GM21528 (cell line): ENCODE measurements at regions not wholly inside any gene's neighbourhood (a gene's known extent, or its start where the extent isn't known, plus 50 kb on each side); places are given as distances from the start of the nearest gene placed in this dataset.
"Not testable (repeated sequence)": the region's sequence is repeated elsewhere in the genome, so short reads cannot be mapped to it uniquely, and the experiment has no call there.

Experiments
- ATAC-seq: cut with Tn5 transposase; IDR thresholded peaks from one replicate; pipeline ENCODE4 v1.9.1; 2021; ENCODE audit warnings: mild to moderate bottlenecking, moderate library complexity; ENCODE audit not compliant: unreplicated experiment, low FRiP score

DNA sequence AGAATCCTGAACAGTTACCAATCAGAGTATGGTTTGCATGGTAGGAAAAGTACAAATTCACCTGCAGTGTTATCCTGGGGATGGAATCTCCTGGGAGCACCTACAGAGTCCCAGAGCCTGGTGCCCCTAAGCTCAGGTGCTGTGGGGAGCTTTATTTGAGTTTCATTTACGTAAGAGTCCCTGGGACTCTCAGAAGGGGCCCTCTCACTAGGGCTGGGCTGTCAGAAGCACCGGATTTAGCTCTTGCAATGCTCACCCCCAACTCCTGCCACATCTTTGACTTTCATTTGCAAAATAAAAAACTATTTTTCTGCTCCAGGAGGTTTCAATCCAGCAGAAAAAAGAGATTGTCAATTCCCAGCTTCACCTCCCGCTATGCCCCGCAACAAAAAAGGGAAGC is 569.8 kb upstream of the B3GAT1 start:
- no peak for ATAC-seq

DNA sequence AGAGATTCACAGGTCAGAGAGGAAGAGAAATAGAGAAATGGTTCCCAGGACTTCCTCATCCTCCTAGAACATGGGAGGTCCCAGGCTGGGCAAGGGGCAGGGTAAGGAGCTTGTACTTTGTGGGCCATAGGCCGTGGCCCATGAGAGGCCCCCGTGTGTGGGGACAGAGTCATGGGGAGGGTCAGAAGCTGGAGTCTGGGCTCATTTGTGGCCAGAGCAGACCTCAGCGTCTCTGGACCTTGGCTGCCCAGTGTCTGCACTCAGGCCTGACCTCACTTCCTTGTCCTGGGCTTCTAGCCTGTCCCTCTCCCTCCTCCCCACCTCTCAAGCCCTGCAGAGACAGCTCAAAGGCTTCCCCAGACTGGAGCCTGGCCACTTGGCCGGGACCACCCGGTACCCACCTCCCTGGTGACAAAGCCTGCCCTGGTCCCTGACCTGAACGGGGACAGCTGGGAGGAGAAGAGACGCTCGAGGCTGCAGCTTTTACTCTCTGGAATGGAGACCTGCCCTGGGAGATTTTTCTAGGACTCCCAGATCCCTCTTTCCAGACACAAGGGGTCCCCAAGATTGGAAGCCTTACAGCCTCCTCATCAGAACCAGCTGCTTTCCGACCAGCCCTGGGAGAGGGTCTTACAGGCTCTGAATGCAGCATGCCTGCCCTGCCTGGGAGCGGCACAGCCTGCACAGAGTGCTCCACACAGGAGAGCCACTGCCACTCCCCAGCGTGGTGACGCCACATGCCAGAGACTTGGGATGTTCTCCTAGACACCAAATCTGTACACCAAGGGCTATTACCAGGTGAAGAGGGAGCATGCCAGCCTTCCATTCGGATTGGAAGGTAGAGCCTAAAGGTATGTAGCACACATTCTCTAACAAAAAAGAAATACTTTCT is 569.0 kb upstream of the B3GAT1 start:
- no peak for ATAC-seq

DNA sequence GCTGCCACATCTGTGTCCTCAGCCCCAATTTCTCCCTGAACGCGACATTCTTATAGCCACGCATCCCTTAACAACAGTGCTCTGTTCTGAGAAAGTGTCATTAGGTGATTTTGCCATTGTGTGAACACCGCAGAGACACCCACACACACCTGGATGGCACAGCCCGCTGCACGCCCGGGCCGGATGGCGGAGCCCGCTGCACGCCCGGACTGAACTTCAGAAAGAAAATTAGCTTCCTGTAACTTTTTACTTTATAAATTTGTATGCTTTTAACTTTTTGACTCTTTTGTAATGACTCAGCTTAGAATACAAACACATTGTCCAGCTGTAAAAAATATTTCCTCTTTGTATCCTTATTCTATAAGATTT is 567.0 kb upstream of the B3GAT1 start:
- not testable (repeated sequence) for ATAC-seq

DNA sequence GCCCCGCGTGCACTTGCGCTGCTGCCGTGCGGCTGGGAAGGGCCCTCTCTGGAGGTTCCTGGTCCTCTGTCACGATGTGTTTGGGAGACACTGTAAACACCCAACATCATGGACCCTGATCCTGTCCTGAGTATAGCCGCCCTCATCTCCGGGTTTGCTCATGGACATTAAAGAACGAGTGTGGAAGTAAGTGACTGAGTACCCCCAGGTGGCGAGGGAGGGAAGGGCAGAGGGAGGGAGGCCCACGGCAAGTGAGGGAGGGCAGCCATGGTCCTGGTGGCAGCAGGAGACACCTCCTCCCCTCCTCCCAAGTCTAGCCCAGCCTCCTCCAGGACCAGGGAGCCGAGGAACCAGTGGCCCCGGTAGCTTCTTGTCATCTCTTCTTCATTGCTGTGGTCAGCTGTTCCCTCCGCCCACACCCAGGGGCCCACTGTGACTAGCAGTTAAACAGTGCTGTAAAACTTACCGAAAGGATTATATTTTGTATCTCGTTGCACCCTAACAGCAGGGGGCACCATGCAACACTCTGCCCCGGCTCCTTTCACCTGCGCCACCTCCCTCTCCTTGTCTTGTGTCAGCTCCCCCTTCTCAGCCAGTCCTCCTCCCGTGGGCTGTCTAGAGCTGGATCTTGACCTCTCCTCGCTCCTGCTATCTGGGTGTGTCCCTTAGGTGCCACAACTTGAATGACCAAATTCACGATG is 566.5 kb upstream of the B3GAT1 start:
- no peak for ATAC-seq

DNA sequence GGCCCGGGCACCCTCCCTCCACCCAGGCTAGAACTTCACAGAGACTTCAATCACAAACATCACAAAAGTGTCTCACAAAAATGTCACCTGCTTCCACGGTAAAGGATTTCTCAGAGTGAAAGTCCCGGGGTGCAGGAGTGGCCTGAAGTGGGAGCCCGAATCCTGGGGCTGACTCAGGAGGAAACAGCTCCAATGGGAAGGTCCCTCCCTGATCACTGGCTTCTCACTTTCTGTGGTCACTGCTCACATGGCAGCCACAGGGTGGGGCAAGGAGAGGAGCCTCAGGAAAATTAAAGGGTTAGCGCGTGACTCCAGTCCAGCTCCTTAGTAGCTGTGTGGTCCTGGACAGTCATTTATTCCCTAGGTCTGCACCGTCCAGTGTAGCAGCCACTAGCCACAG is 564.5 kb upstream of the B3GAT1 start:
- no peak for ATAC-seq

DNA sequence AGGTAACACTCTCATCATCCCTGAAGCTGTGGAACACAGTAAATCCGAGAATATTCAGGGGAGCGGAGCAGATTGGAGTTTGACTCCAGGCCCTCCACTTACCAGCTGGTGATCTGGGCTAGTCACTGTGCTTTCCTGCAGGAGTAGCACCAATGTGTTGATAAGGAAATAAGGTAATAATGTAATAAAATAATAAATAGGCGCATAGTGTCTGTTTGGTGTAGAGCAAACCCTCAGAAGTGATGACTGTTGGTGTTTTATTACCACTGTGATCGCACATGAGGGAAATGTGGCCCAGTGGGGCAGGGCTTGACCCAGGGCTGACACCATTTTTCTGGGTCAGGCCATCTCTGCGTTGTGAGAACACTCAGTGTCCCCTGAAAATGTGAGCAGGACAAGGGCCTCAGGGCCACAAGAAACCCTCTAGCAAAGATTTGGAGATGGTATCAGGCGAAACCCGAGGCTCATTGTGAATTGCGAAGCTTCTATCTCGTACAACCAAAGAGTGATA is 563.9 kb upstream of the B3GAT1 start:
- no peak for ATAC-seq

DNA sequence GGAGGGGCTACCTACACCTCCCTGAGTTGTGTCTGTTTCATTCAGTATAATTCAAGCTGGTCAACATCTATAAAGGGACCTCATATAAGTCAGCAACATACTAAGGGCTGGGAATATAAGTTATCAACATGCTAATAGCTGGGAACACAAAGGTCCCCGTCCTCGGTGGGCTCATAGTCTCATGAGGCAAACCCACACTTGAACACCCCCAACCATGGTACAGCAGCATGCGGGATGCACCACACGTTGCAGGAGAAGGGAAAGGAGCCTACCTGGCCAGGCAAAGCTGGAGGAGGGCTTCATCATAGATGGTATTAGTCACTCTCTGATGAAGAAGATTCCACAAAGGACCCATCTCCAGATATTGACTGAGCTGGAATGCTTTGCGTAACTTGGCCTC is 561.8 kb upstream of the B3GAT1 start:
- ATAC-seq, result no peak

DNA sequence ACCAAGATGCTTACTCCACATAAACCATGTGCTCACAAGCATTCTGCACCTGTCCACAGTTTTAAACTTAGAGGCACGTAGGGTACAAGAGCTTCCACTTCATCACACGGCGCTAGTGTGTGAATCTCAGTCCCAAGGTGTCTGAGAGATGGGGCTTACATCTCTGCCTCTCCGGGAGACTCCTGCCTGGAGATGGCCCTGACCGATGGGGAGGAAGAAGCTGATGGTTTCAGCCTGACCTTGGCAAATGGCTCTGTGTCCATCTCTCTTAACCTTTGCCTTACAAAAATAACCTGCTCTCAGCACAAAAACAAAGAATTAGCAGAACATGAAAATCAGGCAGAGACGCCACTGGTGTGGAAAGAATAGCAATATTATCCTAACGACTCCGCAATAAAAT is 559.3 kb upstream of the B3GAT1 start:
- no peak for ATAC-seq

DNA sequence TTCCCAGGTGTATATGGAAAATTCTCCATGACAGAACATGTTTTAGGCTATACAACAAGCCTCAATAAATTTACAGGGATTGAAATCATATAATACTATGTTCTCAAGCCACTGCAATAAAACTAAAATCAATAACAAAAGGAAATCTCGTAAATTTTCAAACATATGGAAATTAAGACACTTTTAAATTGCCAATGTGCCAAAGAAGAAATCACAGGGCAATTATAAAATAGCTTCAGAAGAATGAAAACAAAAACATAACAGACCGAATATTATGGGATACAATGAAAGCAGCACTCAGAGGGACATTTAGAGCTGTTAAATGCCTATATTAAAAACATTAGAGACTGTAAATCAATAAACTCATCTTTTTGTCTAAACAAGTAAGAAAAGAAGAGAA is 555.7 kb upstream of the B3GAT1 start:
- no peak for ATAC-seq

DNA sequence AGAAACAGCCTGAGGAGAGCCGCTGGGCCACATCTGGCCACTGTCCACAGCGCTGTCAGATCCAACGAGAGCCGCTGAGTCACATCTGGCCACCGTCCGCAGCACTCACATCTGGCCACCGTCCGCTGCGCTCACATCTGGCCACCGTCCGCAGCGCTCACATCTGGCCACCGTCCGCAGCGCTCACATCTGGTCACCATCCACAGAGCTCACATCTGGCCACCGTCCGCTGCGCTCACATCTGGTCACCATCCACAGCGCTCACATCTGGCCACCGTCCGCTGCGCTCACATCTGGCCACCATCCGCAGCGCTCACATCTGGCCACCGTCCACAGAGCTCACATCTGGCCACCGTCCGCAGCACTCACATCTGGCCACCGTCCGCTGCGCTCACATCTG is 549.3 kb upstream of the B3GAT1 start:
- ATAC-seq, result not testable (repeated sequence)

DNA sequence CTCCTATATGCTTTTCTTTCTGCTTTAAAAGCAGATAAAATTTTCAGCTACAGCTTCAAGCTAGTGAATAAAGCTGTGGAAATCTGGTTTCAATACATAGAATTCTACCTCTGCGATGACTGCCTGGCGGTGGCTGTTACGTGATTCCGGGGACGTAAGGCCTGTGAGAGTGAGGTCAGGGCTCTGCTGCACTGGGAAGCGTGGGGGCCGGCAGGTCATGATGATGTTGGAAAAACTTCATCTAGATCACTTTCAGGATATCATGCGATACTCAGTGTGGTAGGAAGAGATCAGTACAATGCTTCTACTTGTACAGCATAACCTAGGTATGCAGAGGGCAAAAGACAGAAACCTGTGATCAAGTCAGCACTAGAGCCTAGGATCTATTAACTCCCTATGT is 546.8 kb upstream of the B3GAT1 start:
- ATAC-seq, result no peak

DNA sequence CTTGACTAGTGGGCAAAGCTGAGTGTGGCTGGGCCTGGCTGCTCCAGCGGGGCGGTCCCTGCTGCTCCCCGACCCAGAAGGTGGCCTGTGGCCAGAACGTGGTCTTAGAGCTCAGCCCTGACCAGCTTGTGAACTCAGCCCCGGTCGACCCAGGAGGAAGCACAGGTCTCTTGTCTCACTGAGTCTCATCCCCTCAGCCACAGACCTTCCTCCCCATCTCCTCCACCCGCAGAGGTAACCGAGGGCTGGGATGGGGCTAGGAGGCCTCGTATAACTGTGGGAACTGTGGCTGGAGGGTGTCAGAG is 546.2 kb upstream of the B3GAT1 start:
- no peak for ATAC-seq

DNA sequence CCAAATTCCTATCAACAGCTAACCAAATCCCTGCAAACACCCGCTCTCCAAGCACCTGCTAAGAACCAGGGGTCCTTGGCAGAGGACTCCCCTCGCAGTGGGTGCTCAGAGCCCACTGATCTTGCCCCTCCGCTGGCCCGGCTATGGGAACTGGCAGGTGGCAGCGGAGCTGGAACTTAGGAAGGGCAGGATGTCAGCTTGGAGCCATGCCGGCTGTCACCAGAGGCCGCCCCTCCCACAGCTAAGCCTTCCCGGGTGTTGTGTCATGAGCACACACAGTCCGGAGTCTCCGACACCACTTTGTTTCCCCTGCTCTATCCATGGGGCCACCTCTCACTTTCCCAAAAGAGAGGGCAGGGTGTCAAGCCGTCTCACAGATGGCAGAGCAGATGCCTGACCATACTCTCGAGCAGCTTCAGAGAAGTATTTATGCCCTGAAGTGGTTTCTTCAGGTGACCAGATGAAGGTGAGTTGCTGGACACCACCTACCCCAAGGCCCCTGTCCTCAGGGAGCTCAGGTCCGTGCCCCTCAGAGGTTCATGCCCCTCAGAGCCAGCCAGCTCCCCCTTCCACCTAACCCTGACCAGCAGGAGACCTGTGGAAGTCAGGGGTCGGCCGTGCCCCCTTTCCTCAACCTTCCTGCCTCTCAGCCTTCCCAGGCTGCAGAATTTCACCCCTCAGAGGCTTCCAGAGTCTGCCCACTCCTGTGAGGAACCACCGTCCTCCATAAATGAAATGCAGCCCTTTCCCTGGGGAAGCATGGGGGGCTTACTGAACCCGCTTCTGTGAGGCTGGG is 545.7 kb upstream of the B3GAT1 start:
- ATAC-seq, result no peak

DNA sequence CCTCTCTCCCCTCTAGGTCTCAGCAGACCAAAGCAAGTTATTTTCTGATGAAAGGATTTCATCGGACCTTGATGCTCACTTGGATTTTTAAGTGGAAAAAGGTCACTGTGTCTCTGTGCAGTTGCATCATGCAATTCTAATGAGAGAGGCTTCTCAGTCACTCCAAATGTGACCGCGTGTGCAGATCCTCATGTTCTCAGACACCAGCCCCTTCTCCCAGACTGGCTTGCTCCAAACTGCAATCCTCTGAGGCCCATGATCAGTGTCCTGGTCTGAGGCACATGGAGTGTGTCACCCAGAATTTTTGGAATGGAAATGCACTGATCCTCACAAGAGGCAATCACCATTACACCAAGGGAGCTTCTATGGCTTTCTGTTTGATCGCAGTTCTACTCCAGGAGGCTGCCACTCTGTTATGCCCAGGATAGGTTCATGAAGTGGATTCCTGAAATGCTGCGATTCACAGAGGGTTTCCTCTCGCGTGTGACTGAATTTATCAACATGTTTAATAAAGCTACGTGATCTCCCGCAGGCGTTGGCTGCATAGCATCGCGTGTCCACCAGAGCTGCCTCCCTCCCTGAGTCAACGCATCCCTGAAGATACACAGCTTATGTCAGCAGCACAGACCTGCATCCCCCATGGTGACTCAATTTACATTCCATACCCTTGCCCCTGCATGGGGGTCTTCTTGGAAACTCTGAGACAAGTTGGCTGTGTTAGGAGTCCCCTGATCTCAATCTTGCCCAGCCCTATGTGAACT is 544.6 kb upstream of the B3GAT1 start:
- no peak for ATAC-seq

DNA sequence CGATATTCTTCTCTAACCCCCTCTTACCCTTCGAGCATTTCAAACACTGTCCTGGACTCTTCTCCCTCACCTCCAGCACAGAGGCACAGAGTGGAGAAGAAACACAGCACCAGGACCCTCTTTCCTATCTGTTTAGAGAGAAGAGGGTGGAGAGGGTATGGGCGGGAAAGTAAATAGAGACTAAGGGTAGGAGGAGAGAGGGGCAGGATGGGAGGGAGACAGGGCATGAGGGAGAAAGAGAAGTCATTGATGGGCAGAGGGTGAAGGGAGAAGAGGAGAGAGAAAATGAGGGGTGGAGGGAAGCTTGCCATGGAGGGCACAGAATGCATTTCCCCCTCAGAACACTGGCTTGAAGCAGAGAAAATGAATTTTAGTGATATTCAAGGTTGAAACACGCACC is 543.9 kb upstream of the B3GAT1 start:
- not testable (repeated sequence) for ATAC-seq

DNA sequence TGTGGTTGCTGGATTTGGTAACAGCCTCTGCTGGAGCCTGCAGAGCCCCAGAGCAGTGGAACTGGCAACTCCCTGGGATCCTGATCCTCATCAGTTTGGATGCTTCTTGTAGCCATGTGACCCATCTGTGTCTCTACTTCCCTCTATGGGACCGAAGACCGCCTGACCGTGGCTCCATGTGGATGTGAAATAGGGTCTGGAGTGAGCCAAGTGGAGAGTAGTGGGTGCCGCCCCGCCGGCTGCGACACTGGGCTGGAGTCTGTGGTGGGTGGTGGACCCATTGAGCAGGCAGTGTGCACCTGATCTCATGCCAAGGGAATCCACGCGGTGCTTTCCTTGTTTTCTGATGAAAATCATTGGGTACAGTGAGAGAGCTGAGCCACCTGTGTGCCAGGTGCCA is 543.2 kb upstream of the B3GAT1 start:
- no peak for ATAC-seq

DNA sequence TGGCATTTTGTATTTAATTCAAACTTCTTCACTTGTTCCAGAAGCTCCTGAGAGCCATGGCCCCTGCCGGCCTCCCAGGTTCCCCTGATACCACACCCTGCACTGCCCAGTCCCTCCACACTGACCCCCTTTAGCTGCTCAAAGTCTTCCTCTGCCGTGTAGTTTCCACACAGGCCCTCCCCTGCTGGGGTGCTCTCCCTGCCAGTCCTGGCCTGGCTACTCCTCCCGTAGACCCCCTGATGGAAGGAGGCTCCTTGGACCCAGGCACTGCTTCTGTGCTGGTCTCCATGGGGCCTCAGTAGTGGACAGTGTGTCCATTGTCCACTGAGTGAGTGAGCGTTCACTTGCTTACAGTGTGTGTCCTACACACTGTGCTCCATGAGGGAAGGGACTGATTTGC is 542.4 kb upstream of the B3GAT1 start:
- not testable (repeated sequence) for ATAC-seq

DNA sequence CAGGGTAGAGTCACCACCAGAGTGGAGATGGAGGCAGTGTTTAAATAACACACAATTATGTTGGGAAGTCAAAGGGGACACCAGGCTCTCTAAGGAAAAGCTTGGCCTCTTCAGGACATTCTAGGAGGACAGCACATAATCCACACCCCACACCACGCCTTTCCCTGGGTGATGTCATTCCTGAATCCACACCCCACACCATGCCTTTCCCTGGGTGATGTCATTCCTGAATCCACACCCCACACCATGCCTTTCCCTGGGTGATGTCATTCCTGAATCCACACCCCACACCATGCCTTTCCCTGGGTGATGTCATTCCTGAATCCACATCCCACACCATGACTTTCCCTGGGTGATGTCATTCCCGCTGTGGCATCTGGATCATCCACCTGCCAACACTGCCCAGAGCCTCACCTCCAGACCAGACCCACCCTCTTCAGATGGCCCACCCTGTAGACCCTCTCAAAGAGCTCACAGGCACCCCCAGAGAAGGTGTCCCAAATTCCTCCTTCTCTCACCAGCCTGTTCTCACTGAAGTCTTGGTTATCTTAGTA is 541.5 kb upstream of the B3GAT1 start:
- ATAC-seq, result not testable (repeated sequence)

DNA sequence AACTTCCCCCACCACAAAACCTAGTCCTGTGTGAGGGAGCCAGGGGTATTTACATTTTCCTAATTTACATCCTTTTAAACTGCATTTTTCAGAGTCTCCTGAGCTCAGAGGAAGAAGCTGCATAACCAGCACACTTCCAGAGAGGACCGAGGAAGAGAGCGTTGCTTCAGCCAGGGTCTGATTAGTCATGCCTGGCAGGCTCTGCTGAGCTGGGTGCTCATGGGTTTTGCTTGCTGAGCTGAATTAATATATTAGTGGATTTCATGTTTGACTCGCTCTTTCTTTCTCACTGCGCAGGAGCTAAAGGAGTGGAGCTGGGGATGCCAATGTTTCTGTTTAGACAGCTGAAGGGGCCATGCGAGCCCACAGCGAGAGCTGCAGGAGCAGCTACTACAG is 539.3 kb upstream of the B3GAT1 start:
- no peak for ATAC-seq

DNA sequence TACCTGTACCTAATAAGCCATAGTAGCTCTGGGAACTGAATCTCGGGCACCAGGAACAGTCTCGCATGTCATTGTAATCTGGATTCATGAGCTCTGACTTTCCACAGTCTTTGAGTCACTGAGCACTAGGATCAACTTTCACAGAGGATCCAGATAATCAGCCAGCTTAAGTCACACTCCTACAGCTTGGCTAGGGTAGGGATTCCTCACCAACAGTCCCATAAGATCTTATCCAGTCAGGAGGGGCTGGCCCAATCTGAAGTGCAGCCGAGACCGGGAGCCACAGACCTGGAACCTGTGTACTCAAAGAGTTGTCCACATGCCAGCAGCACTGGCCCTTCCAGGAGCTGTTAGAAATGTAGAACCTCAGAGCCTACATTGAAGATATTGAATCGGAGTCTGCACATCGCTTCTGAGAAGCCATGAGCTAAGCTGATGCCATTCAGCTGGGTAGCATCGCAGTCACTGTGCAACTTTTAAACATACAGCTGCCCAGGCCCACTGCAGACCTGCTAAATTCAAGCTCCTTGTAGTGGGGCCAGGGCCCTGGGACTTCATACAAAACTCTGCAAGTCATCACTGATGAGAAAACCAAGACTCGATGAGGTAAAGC is 538.8 kb upstream of the B3GAT1 start:
- no peak for ATAC-seq
